A549 (cell line): ENCODE measurements at regions not wholly inside any gene's neighbourhood (a gene's known extent, or its start where the extent isn't known, plus 50 kb on each side); places are given as distances from the start of the nearest gene placed in this dataset.

ENCODE experiments used
- ATAC-seq, 2 experiments: fragments of 200-7000 bp in 1 of 2; fragments of >200 bp in 1 of 2; cut with Nextera tagmentation in 1 of 2; cut with Tn5 transposase in 1 of 2; 3 replicates each; pipeline versions ENCODE4 v1.8.0 to v1.9.1; 2018 to 2020; ENCODE audit warnings: mild to moderate bottlenecking in 1 of 2, moderate library complexity in 1 of 2
- CTCF ChIA-PET: fragments of 300-600 bp; sonication (Branson Sonifier 250); formaldehyde crosslinking; extraction: SDS; loops from one replicate; lab custom pipeline; 2021; ENCODE audit warnings: antibody characterized with exemption, inconsistent platforms; lab: Yijun Ruan, JAX
- POLR2A ChIA-PET: fragments of 350-600 bp; formaldehyde crosslinking; extraction: SDS; loops from one replicate; lab custom pipeline; 2021; ENCODE audit warnings: antibody characterized with exemption, inconsistent platforms; lab: Yijun Ruan, JAX
- DNase-seq, 2 experiments: peaks; one replicate each; pipeline versions ENCODE4 v3.0.0 to v3.0.0-alpha.2; 2011 to 2016; ENCODE audit warnings: low read depth in 1 of 2, low spot score in 1 of 2
- FAIRE-seq: peaks from 2 replicates; lab custom pipeline; 2011; peaks lifted over from hg19 to GRCh38; lab: Jason Lieb, UNC
- H3K27ac ChIP-seq, 2 experiments: fragments of >200 bp; sonication (Bioruptor Twin); formaldehyde crosslinking; 3 replicates each; pipeline ENCODE4 v1.5.1; 2016 to 2017
- H3K4me1 ChIP-seq: fragments of >200 bp; sonication (Bioruptor Twin); formaldehyde crosslinking; 3 replicates; pipeline ENCODE4 v1.6.1; 2016
- H3K4me2 ChIP-seq: fragments of >200 bp; sonication (Bioruptor Twin); formaldehyde crosslinking; 3 replicates; pipeline ENCODE4 v1.6.1; 2016
- H3K4me3 ChIP-seq: fragments of >200 bp; sonication (Bioruptor Twin); formaldehyde crosslinking; 3 replicates; pipeline ENCODE4 v1.5.1; 2016
- H3K9me3 ChIP-seq: fragments of >200 bp; sonication (Bioruptor Twin); formaldehyde crosslinking; 3 replicates; pipeline ENCODE4 v1.6.1; 2016
- CBX2 ChIP-seq: fragments of 200-600 bp; sonication (generic); IDR thresholded peaks from 2 replicates; pipeline ENCODE4 v1.6.1; 2016; ENCODE audit warnings: low read depth, mild to moderate bottlenecking, borderline replicate concordance
- CBX8 ChIP-seq: fragments of 200-600 bp; sonication (generic); IDR thresholded peaks from 2 replicates; pipeline ENCODE4 v1.6.1; 2016
- CHD2 ChIP-seq: fragments of 150-350 bp; IDR thresholded peaks from 2 replicates; pipeline ENCODE4 v1.6.1; 2014; ENCODE audit warnings: low read length; ENCODE audit not compliant: partially characterized antibody
- EP300 ChIP-seq, 2 experiments: fragments of >200 bp; sonication (Bioruptor Twin); formaldehyde crosslinking; IDR thresholded peaks; 2 replicates in 1 of 2; 3 replicates in 1 of 2; pipeline ENCODE4 v1.6.1; 2016 to 2017
- ESRRA ChIP-seq: fragments of 150-350 bp; IDR thresholded peaks from 2 replicates; pipeline ENCODE4 v1.6.1; 2014; ENCODE audit warnings: mild to moderate bottlenecking, low read length, borderline replicate concordance
- FOSB ChIP-seq: fragments of 250-450 bp; sonication (Bioruptor Pico); IDR thresholded peaks from 2 replicates; pipeline ENCODE4 v1.5.0; 2020; ENCODE audit warnings: mild to moderate bottlenecking, moderate library complexity
- FOXS1 ChIP-seq: fragments of 250-450 bp; sonication (Bioruptor Pico); IDR thresholded peaks from 2 replicates; pipeline ENCODE4 v1.5.0; 2020; ENCODE audit warnings: mild to moderate bottlenecking, moderate library complexity
- HDAC2 ChIP-seq: fragments of 200-600 bp; sonication (generic); IDR thresholded peaks from 2 replicates; pipeline ENCODE4 v1.6.1; 2016
- JUN ChIP-seq, 2 experiments: fragments of >200 bp; sonication (Bioruptor Twin); formaldehyde crosslinking; IDR thresholded peaks; 2 replicates in 1 of 2; 3 replicates in 1 of 2; pipeline ENCODE4 v1.6.1; 2016 to 2017
- MAFK ChIP-seq: fragments of 450-650 bp; IDR thresholded peaks from 2 replicates; pipeline ENCODE4 v1.6.1; 2014; ENCODE audit not compliant: partially characterized antibody
- MYC ChIP-seq: IDR thresholded peaks from 2 replicates; pipeline ENCODE4 v1.6.1; 2012; ENCODE audit warnings: mild to moderate bottlenecking, inconsistent platforms, low read length, improper control_type of control experiment, borderline replicate concordance
- NR3C1 ChIP-seq: fragments of >200 bp; sonication (Bioruptor Twin); formaldehyde crosslinking; IDR thresholded peaks from 3 replicates; pipeline ENCODE4 v1.6.1; 2017
- POLR2A ChIP-seq: IDR thresholded peaks from 2 replicates; pipeline ENCODE4 v1.6.1; 2012; ENCODE audit warnings: mild to moderate bottlenecking, low read length
- RAD21 ChIP-seq, 2 experiments: fragments of >200 bp in 1 of 2; sonication (Bioruptor Twin) in 1 of 2; formaldehyde crosslinking in 1 of 2; IDR thresholded peaks in 1 of 2; conservative IDR thresholded peaks in 1 of 2; 2 replicates in 1 of 2; 3 replicates in 1 of 2; pipeline ENCODE4 v1.6.1; 2012 to 2018; ENCODE audit warnings: inconsistent platforms in 1 of 2
- RCOR1 ChIP-seq: fragments of 150-350 bp; IDR thresholded peaks from 2 replicates; pipeline ENCODE4 v1.6.1; 2014; ENCODE audit warnings: antibody characterized with exemption, low read length, low read depth
- RFX5 ChIP-seq: fragments of 450-650 bp; IDR thresholded peaks from 2 replicates; pipeline ENCODE4 v1.7.1; 2014; ENCODE audit warnings: antibody characterized with exemption, mild to moderate bottlenecking, moderate library complexity
- SMC3 ChIP-seq: fragments of >200 bp; sonication (Bioruptor Twin); formaldehyde crosslinking; IDR thresholded peaks from 3 replicates; pipeline ENCODE4 v1.6.1; 2018; ENCODE audit warnings: inconsistent platforms
- SREBF2 ChIP-seq: fragments of 450-650 bp; IDR thresholded peaks from 2 replicates; pipeline ENCODE4 v1.6.1; 2014; ENCODE audit warnings: mild to moderate bottlenecking, moderate library complexity
- TP53 ChIP-seq: fragments of 250-450 bp; sonication (Bioruptor Pico); IDR thresholded peaks from 2 replicates; pipeline ENCODE4 v1.5.0; 2021; ENCODE audit warnings: mild to moderate bottlenecking, moderate library complexity
- WGBS: methylation state at CpG from one replicate; pipeline ENCODE4 v1.1.6; 2017; ENCODE audit errors: missing lambda C conversion rate; 5-methylcytosine and 5-hydroxymethylcytosine counted together
- TF ChIP-seq, protein P1 (sequence below): fragments of >200 bp; sonication (Bioruptor Twin); formaldehyde crosslinking; IDR thresholded peaks from 3 replicates; pipeline ENCODE4 v1.5.1; 2016
- TF ChIP-seq, protein P2 (sequence below): IDR thresholded peaks from 2 replicates; pipeline ENCODE4 v1.6.1; 2012
- TF ChIP-seq, protein P3 (sequence below): fragments of 250-450 bp; sonication (Bioruptor Pico); IDR thresholded peaks from 2 replicates; pipeline ENCODE4 v1.5.0; 2021; ENCODE audit warnings: mild to moderate bottlenecking, moderate library complexity, borderline replicate concordance
- TF ChIP-seq, protein P4 (sequence below): fragments of 150-350 bp; IDR thresholded peaks from 2 replicates; pipeline ENCODE4 v1.6.1; 2014; ENCODE audit warnings: low read depth, mild to moderate bottlenecking, low read length

DNA sequence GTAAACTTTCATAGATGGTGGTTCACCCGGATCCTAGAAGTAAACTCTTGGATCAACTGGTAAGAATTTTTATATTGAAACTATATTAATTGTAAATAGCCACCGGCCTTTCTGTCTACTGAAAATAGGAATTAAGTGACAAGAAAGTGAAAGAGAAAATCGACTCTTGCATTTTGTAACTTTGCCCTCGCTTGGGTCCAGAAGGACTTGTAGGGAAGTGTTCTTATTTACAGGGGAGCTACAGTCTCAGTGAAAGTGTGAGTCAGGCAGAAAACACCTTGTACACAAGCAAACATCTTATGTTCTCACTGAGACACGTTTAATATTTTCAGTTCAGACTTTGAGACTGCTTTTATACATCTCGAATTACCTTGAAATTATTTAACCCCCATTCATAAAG, 238.9 kb downstream of the BLID start (continued):
- no peak for TF ChIP-seq SREBF2
- TF ChIP-seq EP300 (IDR thresholded peaks at IDR 0.05), result no peak

DNA sequence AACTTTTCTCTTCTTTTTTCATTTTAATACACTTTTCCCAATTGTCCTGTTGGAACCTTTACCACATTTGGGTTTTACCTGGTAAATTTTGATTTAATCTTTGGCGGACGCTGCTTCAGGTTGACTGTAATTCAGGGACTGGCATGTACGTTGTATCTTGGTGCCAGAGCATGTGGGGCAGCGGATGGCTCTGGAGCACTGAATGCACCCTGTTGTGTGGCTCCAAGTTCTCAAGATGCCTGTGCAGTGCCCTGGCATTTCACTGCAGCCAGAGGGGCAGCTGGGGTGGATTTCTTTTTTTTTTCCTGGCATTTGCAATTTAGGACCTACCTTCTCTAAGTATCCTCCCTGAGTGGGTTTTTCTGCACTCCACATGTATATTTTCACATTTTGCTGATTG, 242.2 kb downstream of the BLID start:
- WGBS, result 54% methylated on average over 4 of the region's 4 CpGs
- no peak overlapping the region for H3K27ac ChIP-seq
- CTCF ChIA-PET, result no interaction called here
- POLR2A ChIA-PET, result no interaction called here
- no peak overlapping the region for H3K4me3 ChIP-seq
- DNase-seq (no peak), ATAC-seq (no peak), FAIRE-seq (no peak)
- no peaks in the 10 kb centered on the region for H3K4me1 ChIP-seq
- no peak overlapping the region for H3K4me2 ChIP-seq
- no peak for TF ChIP-seq RCOR1
- no peak for TF ChIP-seq JUN (IDR thresholded peaks at IDR 0.05)
- TF ChIP-seq SMC3, result no peak
- no peak for TF ChIP-seq RFX5
- no peak for TF ChIP-seq CBX2
- TF ChIP-seq TP53 (CRISPR knock-in tag), result no peak
- TF ChIP-seq, protein P1, sequence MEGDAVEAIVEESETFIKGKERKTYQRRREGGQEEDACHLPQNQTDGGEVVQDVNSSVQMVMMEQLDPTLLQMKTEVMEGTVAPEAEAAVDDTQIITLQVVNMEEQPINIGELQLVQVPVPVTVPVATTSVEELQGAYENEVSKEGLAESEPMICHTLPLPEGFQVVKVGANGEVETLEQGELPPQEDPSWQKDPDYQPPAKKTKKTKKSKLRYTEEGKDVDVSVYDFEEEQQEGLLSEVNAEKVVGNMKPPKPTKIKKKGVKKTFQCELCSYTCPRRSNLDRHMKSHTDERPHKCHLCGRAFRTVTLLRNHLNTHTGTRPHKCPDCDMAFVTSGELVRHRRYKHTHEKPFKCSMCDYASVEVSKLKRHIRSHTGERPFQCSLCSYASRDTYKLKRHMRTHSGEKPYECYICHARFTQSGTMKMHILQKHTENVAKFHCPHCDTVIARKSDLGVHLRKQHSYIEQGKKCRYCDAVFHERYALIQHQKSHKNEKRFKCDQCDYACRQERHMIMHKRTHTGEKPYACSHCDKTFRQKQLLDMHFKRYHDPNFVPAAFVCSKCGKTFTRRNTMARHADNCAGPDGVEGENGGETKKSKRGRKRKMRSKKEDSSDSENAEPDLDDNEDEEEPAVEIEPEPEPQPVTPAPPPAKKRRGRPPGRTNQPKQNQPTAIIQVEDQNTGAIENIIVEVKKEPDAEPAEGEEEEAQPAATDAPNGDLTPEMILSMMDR, result no peak
- no peaks in the 10 kb centered on the region for H3K9me3 ChIP-seq

DNA sequence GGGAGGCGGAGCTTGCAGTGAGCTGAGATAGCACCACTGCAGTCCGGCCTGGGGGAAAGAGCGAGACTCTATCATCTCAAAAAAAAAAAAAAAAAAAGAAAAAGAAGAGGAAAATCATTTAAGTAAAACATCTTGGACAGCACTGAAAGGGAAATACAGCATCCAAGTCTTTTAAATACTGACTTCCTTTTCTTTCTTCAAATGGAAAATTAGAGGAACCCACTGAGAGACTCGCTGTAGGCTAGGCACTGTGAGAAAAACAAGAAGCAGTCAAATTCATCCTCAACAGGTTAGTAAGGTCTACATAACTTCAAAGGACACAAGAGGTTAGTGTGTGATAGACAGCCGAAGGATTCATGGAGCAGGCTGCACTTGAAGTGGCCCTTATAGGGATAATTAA, 243.7 kb downstream of the BLID start:
- ATAC-seq (no peak), DNase-seq (no peak), FAIRE-seq (no peak)
- no peaks in the 10 kb centered on the region for H3K4me1 ChIP-seq
- ChIA-PET CTCF (no interaction called here), POLR2A (no interaction called here)
- H3K4me3 ChIP-seq, result no peak overlapping the region
- no peaks in the 10 kb centered on the region for H3K9me3 ChIP-seq
- no peak overlapping the region for H3K27ac ChIP-seq
- WGBS, result 59% methylated on average over 5 of the region's 5 CpGs
- H3K4me2 ChIP-seq, result no peak overlapping the region
- TF ChIP-seq MYC (no peak), FOXS1 (CRISPR knock-in tag) (no peak), NR3C1 (no peak), POLR2A (no peak), CBX8 (no peak), FOSB (CRISPR knock-in tag) (no peak), ESRRA (no peak), SMC3 (no peak), MAFK (no peak), RAD21 (conservative IDR thresholded peaks at IDR 0.05 in 1 of 2, IDR thresholded peaks at IDR 0.05 in 1 of 2) (no peak), HDAC2 (no peak), CHD2 (no peak)
- TF ChIP-seq, protein P2, sequence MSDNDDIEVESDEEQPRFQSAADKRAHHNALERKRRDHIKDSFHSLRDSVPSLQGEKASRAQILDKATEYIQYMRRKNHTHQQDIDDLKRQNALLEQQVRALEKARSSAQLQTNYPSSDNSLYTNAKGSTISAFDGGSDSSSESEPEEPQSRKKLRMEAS, result no peak
- TF ChIP-seq, protein P1, result no peak
- TF ChIP-seq, protein P3, sequence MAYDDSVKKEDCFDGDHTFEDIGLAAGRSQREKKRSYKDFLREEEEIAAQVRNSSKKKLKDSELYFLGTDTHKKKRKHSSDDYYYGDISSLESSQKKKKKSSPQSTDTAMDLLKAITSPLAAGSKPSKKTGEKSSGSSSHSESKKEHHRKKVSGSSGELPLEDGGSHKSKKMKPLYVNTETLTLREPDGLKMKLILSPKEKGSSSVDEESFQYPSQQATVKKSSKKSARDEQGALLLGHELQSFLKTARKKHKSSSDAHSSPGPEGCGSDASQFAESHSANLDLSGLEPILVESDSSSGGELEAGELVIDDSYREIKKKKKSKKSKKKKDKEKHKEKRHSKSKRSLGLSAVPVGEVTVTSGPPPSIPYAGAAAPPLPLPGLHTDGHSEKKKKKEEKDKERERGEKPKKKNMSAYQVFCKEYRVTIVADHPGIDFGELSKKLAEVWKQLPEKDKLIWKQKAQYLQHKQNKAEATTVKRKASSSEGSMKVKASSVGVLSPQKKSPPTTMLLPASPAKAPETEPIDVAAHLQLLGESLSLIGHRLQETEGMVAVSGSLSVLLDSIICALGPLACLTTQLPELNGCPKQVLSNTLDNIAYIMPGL (CRISPR knock-in tag), result no peak
- TF ChIP-seq, protein P4, sequence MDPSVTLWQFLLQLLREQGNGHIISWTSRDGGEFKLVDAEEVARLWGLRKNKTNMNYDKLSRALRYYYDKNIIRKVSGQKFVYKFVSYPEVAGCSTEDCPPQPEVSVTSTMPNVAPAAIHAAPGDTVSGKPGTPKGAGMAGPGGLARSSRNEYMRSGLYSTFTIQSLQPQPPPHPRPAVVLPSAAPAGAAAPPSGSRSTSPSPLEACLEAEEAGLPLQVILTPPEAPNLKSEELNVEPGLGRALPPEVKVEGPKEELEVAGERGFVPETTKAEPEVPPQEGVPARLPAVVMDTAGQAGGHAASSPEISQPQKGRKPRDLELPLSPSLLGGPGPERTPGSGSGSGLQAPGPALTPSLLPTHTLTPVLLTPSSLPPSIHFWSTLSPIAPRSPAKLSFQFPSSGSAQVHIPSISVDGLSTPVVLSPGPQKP, result no peak
